ENCODE measurements at regions not wholly inside any gene's neighbourhood (a gene's known extent, or its start where the extent isn't known, plus 50 kb on each side); places are given as distances from the start of the nearest gene placed in this dataset.

DNA sequence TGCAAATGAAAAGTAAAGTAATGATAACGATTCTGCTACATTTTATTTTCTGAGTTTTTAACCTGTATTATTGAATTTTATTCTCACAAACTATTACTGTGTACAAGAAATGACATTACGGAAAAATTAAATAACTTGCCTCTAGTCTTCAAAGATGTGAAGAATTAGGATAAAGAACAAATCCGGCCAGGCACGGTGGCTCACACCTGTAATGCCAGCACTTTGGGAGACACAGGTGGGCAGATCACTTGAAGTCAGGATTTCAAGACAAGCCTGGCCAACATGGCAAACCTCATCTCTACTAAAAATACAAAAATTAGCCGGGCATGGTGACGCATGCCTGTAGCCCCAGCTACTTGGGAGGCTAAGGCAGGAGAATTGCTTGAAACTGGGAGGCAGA is 1584.4 kb upstream of the SEL1L start:
- no peaks in the 10 kb centered on the region for H3K27me3 ChIP-seq (ENCODE audit: control insufficient read depth, insufficient read depth, low read length)
- DNase-seq (ENCODE audit: low read depth, low spot score) (no peak), ATAC-seq (no peak)
- ChIA-PET CTCF (no interaction called here), POLR2A (no interaction called here)
- intact Hi-C loops (cut with micrococcal nuclease; ENCODE audit: unreplicated experiment) (no loop called here), in situ Hi-C loops (cut with HindIII; ENCODE audit: low pct_unique_long_range_greater_than_20kb, low sequenced_read_pairs) (no loop called here)
- H3K36me3 ChIP-seq (ENCODE audit: control insufficient read depth, insufficient read depth, low read length) = no peaks in the 10 kb centered on the region
- no peaks in the 10 kb centered on the region for H3K4me1 ChIP-seq (ENCODE audit: control insufficient read depth, insufficient read depth, low read length)
- no peak overlapping the region for H3K4me3 ChIP-seq (ENCODE audit: low read depth in 2 of 2, low read length in 2 of 2)
- no peaks in the 10 kb centered on the region for H3K9me3 ChIP-seq (ENCODE audit: control insufficient read depth, insufficient read depth, low read depth, low read length)
- no TSS peak for BruUV-seq (replicated peaks)
- TF ChIP-seq SIN3A (IDR thresholded peaks at IDR 0.05; ENCODE audit: borderline replicate concordance, insufficient read depth, low read depth, low read length) (no peak), POLR2AphosphoS5 (IDR thresholded peaks at IDR 0.05; ENCODE audit: low read depth, low read length) (no peak), TCF7L2 (IDR thresholded peaks at IDR 0.05; ENCODE audit: low read depth, low read length) (no peak)
- TF ChIP-seq, protein P1, sequence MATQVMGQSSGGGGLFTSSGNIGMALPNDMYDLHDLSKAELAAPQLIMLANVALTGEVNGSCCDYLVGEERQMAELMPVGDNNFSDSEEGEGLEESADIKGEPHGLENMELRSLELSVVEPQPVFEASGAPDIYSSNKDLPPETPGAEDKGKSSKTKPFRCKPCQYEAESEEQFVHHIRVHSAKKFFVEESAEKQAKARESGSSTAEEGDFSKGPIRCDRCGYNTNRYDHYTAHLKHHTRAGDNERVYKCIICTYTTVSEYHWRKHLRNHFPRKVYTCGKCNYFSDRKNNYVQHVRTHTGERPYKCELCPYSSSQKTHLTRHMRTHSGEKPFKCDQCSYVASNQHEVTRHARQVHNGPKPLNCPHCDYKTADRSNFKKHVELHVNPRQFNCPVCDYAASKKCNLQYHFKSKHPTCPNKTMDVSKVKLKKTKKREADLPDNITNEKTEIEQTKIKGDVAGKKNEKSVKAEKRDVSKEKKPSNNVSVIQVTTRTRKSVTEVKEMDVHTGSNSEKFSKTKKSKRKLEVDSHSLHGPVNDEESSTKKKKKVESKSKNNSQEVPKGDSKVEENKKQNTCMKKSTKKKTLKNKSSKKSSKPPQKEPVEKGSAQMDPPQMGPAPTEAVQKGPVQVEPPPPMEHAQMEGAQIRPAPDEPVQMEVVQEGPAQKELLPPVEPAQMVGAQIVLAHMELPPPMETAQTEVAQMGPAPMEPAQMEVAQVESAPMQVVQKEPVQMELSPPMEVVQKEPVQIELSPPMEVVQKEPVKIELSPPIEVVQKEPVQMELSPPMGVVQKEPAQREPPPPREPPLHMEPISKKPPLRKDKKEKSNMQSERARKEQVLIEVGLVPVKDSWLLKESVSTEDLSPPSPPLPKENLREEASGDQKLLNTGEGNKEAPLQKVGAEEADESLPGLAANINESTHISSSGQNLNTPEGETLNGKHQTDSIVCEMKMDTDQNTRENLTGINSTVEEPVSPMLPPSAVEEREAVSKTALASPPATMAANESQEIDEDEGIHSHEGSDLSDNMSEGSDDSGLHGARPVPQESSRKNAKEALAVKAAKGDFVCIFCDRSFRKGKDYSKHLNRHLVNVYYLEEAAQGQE (IDR thresholded peaks at IDR 0.05; ENCODE audit: insufficient read depth in 1 of 2, low read depth in 2 of 2, low read length in 1 of 2) = no peak
- TF ChIP-seq, protein P2, sequence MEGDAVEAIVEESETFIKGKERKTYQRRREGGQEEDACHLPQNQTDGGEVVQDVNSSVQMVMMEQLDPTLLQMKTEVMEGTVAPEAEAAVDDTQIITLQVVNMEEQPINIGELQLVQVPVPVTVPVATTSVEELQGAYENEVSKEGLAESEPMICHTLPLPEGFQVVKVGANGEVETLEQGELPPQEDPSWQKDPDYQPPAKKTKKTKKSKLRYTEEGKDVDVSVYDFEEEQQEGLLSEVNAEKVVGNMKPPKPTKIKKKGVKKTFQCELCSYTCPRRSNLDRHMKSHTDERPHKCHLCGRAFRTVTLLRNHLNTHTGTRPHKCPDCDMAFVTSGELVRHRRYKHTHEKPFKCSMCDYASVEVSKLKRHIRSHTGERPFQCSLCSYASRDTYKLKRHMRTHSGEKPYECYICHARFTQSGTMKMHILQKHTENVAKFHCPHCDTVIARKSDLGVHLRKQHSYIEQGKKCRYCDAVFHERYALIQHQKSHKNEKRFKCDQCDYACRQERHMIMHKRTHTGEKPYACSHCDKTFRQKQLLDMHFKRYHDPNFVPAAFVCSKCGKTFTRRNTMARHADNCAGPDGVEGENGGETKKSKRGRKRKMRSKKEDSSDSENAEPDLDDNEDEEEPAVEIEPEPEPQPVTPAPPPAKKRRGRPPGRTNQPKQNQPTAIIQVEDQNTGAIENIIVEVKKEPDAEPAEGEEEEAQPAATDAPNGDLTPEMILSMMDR (IDR thresholded peaks at IDR 0.05) = no peak
- no peak overlapping the region for H3K27ac ChIP-seq (ENCODE audit: low read length)

DNA sequence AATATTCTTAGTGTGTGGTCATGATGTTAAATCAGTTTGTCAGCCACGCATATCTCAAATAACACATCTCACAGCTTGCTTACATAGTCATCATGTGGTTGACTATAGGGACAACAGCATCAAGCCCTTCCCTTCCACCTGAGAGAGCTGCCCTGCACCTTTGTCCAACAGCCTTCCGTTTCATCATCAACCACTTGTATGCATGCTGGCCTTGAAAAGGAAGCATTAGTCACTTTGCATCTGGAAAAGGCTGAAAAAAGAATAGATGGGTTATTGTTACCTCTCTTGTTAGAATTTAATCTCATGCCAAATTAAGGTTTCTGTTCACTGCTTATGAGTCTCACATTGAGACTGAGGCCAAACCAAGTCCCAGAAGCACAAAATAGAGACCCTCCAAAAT is 1586.5 kb upstream of the SEL1L start:
- Histone ChIP-seq H3K27me3 (ENCODE audit: control insufficient read depth, insufficient read depth, low read length) (no peaks in the 10 kb centered on the region), H3K4me3 (ENCODE audit: low read depth in 2 of 2, low read length in 2 of 2) (no peak overlapping the region), H3K27ac (ENCODE audit: low read length) (no peak overlapping the region), H3K36me3 (ENCODE audit: control insufficient read depth, insufficient read depth, low read length) (no peaks in the 10 kb centered on the region), H3K4me1 (ENCODE audit: control insufficient read depth, insufficient read depth, low read length) (no peaks in the 10 kb centered on the region), H3K9me3 (ENCODE audit: control insufficient read depth, insufficient read depth, low read depth, low read length) (no peaks in the 10 kb centered on the region)
- in situ Hi-C loops (cut with HindIII; ENCODE audit: low pct_unique_long_range_greater_than_20kb, low sequenced_read_pairs) = no loop called here
- BruUV-seq (replicated peaks) = no TSS peak
- TF ChIP-seq, protein P1 (IDR thresholded peaks at IDR 0.05; ENCODE audit: insufficient read depth in 1 of 2, low read depth in 2 of 2, low read length in 1 of 2) = no peak
- TF ChIP-seq POLR2AphosphoS5 (IDR thresholded peaks at IDR 0.05; ENCODE audit: low read depth, low read length) = no peak
- no peak for TF ChIP-seq SIN3A (IDR thresholded peaks at IDR 0.05; ENCODE audit: borderline replicate concordance, insufficient read depth, low read depth, low read length)
- TF ChIP-seq, protein P2 (IDR thresholded peaks at IDR 0.05) = no peak
- no peak for TF ChIP-seq TCF7L2 (IDR thresholded peaks at IDR 0.05; ENCODE audit: low read depth, low read length)
- POLR2A ChIA-PET = no interaction called here
- ATAC-seq (no peak), DNase-seq (ENCODE audit: low read depth, low spot score) (no peak)
- CTCF ChIA-PET = no interaction called here
- intact Hi-C loops (cut with micrococcal nuclease; ENCODE audit: unreplicated experiment) = no loop called here
